GM18505 (cell line): ENCODE measurements at regions not wholly inside any gene's neighbourhood (a gene's known extent, or its start where the extent isn't known, plus 50 kb on each side); places are given as distances from the start of the nearest gene placed in this dataset.
A peak's percentile ranks its signal among the peaks of the same experiment; 100 is the strongest.

Experiments
- ATAC-seq: cut with Tn5 transposase; IDR thresholded peaks from one replicate; pipeline ENCODE4 v1.9.1; 2021; ENCODE audit not compliant: unreplicated experiment
- POLR2A ChIP-seq: IDR thresholded peaks from 4 replicates; pipeline ENCODE4 v1.6.1; 2011; ENCODE audit warnings: borderline replicate concordance; ENCODE audit not compliant: insufficient read depth, insufficient read length; ENCODE audit errors: extremely low read depth

DNA sequence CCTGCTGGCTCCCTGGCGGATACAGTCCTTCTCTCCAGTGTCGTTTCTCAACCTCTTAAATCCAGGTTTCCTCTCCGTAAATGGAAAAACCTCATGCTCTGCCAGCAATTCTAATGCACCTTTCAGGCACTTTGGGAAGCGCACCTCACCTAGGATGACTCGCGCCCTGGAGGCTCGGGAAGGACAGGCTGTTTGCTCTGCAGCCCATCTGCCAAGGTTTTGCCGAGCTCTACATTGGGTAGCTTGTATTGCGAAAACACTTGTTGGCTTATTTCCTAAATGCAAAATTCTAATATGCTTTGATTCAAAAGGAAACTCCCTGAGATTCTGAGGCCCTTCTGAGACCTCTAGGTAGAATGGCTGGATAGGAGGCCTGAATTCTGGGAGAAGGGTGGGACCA lies 102.6 kb upstream of the MLN start:
- ATAC-seq, result no peak
- TF ChIP-seq POLR2A, result no peak

DNA sequence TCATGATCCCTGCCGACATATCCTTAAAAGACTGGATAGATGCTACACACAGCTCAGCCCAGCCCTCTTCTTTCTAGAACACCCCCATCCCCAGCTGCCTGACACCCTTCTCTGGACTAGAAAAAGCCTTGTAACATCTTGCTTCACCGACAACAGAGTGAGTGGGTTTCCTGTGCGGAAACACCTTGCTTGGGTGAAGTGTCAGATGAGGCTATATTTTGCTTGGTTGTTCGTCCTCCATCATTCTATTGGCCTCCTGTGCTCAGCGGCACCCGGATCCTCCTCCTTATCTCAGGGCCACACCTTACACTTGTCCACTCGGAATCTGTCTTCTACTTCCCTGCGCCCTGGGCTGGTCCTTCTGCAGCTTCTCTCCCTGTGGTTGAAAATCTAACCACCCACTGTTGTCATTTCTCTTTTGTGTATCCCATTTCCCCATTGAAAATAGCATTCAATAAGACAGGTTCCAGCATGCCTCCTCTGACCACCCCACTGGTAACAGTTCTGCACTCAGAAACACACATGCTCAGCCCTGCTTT lies 101.3 kb upstream of the MLN start:
- ATAC-seq, result no peak
- TF ChIP-seq POLR2A, result no peak

DNA sequence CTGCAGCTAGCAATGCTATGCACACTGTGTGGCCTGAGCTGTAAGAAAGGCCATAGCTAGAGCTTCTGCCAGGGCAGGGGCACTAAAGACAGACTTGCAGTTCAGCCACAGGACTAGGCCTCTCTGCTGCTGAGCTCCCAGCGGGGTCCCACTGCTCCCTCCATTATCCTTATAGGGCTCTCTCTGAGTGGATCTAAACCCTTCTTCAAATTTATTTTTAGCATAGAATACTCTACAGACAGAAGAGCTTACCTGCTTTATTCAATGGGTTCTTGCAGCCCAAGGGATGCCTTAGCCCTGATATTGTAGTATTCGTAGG lies 100.9 kb upstream of the MLN start:
- TF ChIP-seq POLR2A, result no peak

DNA sequence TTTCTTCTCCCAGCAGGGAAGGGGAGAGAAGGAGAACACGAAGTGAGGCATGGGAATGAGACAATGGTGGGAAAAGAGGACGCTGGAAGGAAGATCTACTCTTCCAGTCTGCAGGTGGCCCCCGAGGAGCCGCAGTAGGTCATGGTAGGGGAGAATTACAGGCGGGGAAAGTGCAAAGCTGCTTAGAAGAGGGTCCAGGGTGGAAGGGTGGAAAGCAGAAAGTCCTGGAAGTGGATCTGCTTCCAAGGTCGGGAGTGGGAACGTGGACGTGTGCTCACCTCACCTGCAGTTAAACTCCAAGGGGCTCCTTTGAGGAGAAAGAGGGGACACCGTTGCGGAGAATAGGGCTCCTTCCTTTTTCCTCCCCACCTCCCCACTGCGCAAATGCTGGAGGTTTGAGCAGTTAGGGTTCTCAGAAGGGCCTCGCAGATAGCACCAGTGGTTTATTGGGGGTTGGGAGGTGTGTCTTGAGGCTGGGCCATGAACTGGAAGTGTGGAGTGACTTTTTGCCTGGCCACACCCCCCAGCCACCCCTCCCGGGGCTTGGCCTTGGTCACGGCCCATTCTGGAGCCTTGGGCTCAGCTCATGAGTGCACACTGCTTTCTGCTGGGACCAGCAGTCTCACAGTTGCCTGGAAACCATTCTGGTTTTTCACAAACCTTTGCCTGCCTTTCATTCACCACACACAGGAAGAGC lies 100.4 kb upstream of the MLN start:
- peak; percentile 55 for ATAC-seq
- no peak for TF ChIP-seq POLR2A

More for the DNA sequence above, 100.9 kb upstream of the MLN start:
- ATAC-seq, result no peak

DNA sequence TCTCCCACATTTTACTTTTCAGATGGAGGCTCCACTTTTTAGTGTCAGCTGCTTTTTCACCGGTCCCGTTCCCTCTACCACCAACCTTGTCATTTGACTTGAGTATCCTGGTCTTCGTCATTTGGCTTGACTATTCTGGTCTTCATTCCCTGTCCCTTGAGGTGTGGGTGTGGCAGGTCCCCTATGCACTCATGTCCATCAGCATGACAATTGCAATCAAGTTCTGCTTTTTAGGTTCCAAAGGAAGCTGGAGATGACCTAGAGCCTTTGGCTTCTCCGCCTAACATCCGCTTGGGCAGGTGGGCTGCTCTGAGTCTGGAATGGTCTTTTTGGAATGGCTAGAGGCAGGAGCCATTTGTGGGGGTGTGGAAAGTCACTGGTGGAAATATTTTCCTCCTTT lies 99.8 kb upstream of the MLN start:
- ATAC-seq, result no peak
- no peak for TF ChIP-seq POLR2A

DNA sequence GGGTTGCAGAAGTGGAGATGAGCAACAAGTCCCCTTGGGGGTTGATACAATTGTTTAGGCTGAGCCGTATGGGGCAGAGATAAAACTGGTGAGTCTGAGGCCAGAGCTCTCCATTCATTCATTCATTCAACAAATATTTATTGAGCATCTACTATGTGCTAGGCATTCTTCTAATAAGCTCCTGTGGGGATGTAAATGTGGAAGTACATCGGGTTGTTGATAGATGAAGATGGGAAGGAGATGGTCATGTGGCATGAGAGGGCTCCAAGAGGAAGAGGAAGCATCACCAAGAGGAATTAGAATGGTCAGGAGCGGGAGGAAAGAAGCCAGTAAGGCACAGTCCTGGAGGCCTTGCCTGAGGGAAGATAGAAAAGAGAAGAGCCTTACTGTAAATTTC lies 98.7 kb upstream of the MLN start:
- ATAC-seq, result no peak
- no peak for TF ChIP-seq POLR2A

DNA sequence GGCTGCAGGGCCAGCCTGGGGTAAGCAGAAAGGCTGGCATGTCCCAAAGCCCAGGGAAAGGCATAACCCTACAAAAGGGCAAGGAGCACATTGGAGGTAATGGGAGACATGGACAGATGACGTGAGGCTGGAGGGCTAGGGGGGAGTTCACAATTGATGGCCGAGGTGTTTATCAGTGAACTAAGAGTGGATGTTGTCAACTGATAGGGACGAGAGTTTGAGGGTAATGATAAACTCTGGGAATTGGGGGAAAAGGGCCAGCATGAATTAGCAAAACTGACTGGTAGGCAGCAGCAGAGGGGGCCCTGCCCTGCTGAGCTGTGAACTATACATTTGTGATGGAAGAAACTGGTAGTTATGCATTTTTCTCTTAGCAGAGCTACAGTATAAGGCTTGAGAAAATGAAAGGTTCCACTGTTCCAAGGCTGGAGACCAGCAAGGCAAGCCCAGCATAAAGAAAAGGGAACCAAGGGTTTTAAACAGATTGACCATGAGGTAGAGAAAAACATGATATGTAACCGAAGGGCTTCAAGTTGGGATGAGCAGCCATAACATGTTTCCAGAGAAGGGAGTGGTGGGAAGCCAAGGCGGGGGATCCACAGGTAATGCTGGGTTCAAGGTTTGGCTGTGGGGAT lies 98.1 kb upstream of the MLN start:
- no peak for ATAC-seq
- no peak for TF ChIP-seq POLR2A

DNA sequence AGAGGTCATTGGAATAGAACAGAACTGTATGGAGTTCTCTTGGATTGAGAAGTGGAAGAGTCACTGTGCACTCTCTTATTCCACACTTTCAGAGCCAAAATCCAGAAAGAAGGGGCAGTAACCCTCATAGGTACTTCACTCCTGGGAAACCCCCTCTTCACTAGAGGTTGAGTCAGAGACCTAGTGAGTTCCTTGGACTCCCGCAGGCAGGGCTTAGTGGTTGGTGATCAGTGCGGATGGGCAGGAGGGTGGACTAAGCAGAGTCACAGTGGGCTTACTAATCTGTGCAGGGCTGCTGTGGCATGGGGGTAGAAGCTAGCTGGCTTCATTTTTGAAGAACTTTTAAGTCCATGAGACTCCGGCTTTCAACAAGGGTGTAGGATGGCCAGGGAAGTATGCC lies 95.0 kb upstream of the MLN start:
- TF ChIP-seq POLR2A, result no peak
- no peak for ATAC-seq

DNA sequence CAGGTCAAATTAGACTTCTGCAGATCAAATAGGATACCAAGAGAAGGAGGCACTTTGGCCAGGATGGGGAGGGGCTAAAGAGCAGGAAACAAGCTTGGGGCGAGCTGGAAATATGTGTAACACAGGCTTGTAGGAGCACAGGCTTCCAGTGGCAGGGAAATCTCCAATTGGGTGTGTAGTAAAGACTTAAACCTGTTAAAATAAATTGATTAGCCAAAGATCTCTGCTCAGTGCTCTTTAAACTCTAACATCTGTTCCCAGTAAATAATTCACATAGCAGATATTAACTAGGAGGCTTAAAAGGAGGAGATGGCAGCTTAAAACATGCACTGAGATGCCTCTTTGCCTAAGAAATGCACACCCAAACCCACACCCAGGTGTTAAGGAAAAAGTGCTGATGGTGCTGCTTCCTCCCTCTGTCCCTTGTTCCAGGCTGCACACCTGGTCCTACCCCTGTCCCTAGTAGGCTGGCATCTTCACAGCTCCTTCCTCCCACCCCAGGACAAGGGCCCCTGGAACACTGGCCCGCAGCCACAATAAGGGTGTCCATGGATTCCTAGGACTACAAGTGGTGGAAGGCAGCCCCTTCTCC lies 93.5 kb upstream of the MLN start:
- no peak for TF ChIP-seq POLR2A
- ATAC-seq, result no peak

DNA sequence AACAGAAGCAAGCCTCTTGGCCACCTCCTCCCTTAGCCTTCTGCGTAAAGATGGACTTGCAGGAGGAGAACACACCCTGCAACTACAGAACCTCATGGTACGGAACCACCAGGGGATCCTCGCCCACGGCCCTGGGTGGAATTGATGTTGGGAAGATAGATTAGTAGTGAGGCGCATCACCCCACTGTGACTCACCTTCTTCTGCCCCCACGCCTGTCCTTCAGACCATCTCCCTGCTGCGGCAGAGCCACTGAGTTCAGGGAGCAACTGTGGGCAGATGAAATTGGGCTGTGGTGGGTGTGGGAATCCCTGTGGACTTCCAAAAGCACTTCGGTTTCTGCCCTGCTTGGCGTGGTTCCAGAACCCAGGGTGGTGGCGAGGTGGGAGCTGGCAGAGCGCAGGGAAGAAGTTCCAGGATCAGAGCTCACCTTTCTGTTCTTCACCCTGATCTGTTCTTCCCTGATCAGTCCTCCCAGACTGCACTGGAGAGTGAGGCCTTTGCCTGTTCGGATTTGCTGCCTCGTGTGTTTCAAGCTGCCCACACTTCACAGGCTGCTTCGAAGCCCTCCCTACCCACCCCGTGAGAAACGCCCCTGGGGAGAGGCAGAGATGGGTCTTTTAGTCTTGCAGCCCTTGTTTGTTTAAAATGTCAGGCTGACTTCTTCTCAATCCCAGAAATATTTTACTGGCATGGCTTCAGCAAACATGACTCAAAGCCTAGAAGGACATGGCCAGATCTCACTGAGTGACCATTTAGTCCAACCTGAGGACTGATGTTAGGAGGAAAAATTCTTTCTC lies 92.8 kb upstream of the MLN start:
- no peak for ATAC-seq
- no peak for TF ChIP-seq POLR2A

DNA sequence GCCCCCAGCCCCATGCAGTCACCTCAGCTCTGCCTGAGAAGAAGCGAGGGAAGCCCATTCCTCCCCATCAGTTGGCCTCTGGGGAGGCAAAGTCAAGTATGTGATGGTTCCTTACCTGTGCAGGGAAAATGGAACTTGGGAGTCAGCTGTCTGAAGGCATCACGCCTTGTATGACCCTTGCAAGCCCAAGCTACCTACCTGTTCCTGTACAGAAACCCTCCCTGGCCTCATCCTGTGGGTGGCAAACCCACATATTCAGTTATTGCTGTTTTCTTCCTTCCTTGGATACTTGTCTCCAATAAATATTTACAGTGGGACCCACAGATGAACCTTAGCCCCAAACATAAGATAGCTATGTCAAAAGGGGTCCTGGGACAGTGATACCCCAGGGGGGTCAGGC lies 92.2 kb upstream of the MLN start:
- TF ChIP-seq POLR2A, result no peak
- ATAC-seq, result no peak

DNA sequence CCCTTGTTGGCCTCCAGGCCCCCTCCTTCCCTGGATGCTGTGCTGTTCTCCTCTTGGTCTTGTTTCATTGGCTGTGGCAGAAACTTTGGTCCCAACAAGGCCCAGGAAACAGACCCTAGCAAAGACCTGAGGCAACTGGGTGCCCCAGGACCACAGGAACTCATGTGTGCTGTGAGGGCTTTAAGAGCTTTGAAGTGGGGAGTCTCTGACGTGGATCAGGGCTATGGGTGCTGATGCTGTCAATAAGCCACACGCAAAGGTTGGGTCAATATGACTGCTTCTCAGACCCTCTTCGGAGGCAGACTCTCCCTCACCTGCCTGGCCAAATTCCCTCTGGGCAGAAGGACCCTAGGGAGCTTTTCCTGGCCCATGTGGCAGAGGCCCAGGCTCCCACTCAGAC lies 91.5 kb upstream of the MLN start:
- no peak for ATAC-seq
- no peak for TF ChIP-seq POLR2A

DNA sequence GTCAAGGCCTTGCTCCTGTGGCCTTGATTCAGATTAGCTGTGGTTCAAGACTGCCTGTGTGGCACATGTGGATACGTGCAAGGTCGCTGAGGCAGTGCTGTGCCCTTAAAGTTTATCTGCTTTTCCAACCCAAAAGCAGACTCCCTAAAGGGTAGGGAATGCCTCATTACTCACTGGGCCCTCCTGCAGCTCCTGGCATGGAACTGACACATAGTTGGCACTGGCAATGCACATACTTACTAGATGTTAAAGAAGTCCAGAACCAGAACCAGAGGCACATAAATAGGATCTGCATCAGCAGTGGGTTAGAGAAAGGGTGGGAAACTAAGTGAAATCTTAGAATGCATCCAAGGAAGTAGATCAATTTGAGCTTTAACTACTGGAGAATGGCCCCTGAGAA lies 90.6 kb upstream of the MLN start:
- ATAC-seq, result no peak
- TF ChIP-seq POLR2A, result no peak
